Right lobe of liver (tissue), 4 donors: ENCODE measurements at regions not wholly inside any gene's neighbourhood (a gene's known extent, or its start where the extent isn't known, plus 50 kb on each side); places are given as distances from the start of the nearest gene placed in this dataset.

ENCODE experiments used
- POLR2A ChIP-seq: fragments of 450-650 bp; IDR thresholded peaks from one replicate; pipeline ENCODE4 v1.6.1; 2017; ENCODE audit warnings: antibody characterized with exemption, mild to moderate bottlenecking
- TF ChIP-seq, protein P1 (sequence below), 4 donors: fragments of 200-600 bp in 3 of 4; fragments of 450-650 bp in 1 of 4; IDR thresholded peaks; one replicate each; pipeline versions ENCODE4 v1.5.1 to v1.8.0; 2016 to 2022; ENCODE audit warnings: antibody characterized with exemption in 4 of 4, mild to moderate bottlenecking in 2 of 4
- donor health status: DM: no; HTN: no; CAD: no.
- donor health status: DM: no; HTN: no; CAD: no.
- donor health status: DM: no; HTN: yes; CAD: no.

DNA sequence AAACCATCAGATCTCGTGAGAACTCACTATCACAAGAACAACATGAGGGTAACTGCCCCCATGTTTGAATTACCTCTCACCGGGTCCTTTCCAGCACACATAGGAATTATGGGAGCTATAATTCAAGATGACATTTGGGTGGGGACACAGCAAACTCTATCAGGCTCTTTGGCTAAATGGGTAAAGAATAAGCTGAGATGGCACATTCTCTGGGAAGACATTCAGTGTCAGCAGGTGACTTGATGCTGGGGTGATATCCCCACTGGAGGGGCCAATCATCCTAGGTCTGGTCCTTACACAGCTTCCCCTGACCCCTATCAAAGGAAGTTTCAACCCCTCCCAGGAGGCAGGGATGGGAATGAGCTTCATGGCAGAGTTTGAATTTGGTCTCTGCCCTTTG is 664.0 kb upstream of the EEF2KMT start:
- TF ChIP-seq, protein P1, sequence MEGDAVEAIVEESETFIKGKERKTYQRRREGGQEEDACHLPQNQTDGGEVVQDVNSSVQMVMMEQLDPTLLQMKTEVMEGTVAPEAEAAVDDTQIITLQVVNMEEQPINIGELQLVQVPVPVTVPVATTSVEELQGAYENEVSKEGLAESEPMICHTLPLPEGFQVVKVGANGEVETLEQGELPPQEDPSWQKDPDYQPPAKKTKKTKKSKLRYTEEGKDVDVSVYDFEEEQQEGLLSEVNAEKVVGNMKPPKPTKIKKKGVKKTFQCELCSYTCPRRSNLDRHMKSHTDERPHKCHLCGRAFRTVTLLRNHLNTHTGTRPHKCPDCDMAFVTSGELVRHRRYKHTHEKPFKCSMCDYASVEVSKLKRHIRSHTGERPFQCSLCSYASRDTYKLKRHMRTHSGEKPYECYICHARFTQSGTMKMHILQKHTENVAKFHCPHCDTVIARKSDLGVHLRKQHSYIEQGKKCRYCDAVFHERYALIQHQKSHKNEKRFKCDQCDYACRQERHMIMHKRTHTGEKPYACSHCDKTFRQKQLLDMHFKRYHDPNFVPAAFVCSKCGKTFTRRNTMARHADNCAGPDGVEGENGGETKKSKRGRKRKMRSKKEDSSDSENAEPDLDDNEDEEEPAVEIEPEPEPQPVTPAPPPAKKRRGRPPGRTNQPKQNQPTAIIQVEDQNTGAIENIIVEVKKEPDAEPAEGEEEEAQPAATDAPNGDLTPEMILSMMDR (IDR thresholded peaks at IDR 0.05), result no peak
- no peak for TF ChIP-seq POLR2A
